OCI-LY1 (cell line): ENCODE measurements at regions not wholly inside any gene's neighbourhood (a gene's known extent, or its start where the extent isn't known, plus 50 kb on each side); places are given as distances from the start of the nearest gene placed in this dataset.

Source experiments
- EZH2 ChIP-seq: fragments of 200-600 bp; sonication (generic), shearing (Covaris generic); IDR thresholded peaks from 2 replicates; pipeline ENCODE4 v1.8.0; 2017; ENCODE audit warnings: borderline replicate concordance, mixed run types, mild to moderate bottlenecking, antibody characterized with exemption, low read length, moderate library complexity, mixed read lengths
- TF ChIP-seq, protein P1 (sequence below): fragments of 200-600 bp; sonication (generic), shearing (Covaris generic); IDR thresholded peaks from 2 replicates; pipeline ENCODE4 v1.5.1; 2017; ENCODE audit warnings: mild to moderate bottlenecking, antibody characterized with exemption, low read length, moderate library complexity, mixed read lengths

DNA sequence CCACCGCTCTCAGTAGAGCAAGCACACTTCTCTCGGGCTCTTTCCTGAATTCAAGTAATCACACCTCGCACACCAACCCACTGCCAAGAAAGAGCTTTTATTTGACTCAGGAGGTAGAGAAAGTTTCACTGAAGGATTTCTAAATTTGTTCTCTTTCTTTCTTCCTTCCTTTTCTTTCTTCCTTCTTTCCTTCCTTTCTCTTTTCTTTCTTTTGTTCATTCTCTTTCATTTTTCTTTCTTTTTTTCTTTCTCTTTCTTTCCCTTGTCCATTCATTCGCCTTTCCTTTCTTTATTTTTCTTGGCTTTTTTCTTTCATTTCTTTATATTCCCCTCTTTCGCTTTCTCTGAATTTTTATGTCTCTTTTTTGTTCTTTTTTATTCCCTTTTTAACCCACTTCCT is 300.1 kb downstream of the ENC1 start:
- TF ChIP-seq EZH2, result no peak
- TF ChIP-seq, protein P1, sequence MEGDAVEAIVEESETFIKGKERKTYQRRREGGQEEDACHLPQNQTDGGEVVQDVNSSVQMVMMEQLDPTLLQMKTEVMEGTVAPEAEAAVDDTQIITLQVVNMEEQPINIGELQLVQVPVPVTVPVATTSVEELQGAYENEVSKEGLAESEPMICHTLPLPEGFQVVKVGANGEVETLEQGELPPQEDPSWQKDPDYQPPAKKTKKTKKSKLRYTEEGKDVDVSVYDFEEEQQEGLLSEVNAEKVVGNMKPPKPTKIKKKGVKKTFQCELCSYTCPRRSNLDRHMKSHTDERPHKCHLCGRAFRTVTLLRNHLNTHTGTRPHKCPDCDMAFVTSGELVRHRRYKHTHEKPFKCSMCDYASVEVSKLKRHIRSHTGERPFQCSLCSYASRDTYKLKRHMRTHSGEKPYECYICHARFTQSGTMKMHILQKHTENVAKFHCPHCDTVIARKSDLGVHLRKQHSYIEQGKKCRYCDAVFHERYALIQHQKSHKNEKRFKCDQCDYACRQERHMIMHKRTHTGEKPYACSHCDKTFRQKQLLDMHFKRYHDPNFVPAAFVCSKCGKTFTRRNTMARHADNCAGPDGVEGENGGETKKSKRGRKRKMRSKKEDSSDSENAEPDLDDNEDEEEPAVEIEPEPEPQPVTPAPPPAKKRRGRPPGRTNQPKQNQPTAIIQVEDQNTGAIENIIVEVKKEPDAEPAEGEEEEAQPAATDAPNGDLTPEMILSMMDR, result no peak
